ENCODE measurements at regions not wholly inside any gene's neighbourhood (a gene's known extent, or its start where the extent isn't known, plus 50 kb on each side); places are given as distances from the start of the nearest gene placed in this dataset.

DNA sequence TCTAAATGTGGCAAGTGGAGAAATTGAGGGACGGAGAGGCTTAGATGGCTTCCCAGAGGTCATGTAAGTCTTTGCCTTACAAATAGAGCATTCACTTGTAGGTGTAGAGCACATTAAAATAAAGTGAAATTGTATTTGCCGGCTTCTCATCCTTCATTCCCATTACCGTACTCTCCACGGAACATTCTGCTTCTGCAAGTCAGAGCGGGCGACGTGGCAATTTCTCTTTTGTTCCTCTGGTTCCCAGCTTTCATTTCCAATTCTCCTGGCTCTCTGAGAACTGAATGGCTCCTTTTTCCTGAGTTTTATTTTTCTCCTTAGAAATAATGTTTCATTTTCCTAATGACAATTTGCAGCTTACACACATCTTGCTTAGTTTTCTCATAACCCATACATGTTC, 51.3 kb upstream of the PFKP start:
- no peak for DNase-seq (ENCODE audit: low read depth)

DNA sequence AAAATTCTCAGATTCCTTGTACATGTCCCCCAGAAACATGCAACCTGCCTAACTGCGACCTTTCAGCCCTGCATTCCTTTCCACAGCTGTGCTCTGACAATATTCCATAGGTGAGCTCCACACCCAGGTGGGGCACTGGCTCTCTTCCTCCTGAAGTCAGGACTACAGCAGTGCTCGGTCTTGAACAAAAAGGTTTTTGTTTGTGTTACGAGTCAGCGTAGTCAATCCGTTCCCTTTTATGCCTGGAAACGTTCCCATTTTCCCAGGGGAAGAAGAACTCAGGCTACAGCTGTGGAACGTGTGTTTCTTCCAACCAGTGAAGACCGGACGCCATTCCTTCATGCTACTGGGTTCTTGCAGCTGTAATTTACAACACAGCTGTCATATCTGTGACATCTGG, 52.4 kb upstream of the PFKP start:
- no peak for DNase-seq (ENCODE audit: low read depth)

DNA sequence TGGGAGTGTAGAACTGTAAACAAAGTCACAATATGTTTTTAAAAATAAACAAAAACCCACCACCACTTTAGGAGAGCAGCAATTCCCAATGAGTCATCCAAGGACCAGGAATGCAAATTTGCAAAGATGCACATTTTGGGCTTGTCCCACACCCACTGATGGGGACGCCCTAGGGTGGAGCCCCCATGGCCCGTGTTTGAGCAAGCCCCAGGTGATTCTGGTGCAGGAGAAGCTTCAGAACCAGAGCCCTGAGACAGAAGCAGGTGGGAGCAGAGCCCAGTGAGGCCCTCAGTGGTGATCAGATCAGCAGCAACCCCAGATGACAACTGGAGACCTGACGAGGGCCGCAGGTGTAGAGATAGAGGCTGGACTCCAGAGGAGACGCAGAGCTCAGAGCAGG, 55.1 kb upstream of the PFKP start:
- DNase-seq (ENCODE audit: low read depth), result no peak

DNA sequence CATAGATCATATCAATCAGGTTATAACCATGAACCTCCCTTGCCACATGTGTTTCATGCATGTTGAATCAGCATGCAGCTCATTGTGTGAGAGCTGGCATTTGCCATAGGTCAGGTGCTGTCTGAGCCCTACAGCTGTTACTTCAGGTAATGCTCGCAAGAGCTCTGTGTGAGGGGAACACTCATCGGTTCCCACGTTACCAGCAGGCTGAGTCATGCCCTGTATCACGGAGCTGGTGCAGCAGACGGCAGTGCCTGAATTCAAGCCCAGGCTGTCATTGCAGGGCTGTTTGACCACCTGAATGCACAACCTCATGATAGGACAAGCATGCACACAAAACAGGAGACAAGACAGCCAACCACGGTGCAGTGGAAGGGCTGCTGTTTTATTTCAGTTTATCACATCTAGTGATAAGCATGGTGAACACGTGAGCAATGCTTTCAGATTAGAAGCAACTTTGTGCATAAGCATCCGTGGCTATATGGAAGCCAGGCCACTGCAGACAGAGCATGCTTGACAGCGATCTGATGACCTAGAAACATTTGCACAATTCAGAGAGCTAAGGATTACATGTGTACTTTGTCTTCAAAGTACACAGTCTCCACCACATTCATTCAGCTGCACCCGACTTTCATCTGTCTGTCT, 56.4 kb upstream of the PFKP start:
- DNase-seq (ENCODE audit: low read depth), result no peak

DNA sequence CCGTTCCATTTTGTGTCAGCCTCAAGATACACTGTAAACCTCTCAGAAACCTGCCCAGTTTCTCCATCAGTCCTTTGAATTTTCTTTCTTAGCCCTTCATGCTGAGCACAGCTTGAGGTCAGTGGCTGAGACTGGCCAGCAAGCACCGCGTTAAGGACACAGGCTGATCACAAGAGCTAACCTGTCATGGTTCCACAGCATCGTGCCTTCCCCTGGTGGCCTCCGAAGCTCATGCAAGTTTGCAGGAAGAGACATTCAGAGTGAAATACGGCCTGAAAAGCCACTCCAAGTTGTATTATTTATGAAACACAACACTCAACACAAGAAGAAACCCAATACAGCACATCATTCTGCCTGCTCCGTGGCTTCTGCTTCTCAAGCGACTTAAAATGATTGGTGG, 57.0 kb upstream of the PFKP start:
- no peak for DNase-seq (ENCODE audit: low read depth)

DNA sequence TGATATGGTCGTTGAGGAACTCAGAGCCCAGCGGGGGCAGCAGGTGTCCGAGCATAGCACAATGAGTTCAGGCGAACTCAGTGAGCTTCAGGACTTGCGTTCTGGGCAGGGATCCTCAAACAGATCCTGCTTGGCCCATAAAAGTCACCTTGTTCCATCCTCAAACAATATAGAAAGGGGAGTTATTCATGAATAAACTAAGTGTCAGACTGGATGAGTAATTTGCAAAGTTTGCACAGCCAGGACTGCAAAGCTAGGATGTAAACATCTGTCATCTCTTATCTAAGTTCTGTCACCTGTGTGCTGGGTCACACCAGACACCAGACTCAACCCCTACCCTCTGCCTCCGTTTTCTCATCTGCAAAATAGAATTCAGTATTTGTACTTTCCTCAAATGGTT, 58.0 kb upstream of the PFKP start:
- DNase-seq (ENCODE audit: low read depth), result no peak

DNA sequence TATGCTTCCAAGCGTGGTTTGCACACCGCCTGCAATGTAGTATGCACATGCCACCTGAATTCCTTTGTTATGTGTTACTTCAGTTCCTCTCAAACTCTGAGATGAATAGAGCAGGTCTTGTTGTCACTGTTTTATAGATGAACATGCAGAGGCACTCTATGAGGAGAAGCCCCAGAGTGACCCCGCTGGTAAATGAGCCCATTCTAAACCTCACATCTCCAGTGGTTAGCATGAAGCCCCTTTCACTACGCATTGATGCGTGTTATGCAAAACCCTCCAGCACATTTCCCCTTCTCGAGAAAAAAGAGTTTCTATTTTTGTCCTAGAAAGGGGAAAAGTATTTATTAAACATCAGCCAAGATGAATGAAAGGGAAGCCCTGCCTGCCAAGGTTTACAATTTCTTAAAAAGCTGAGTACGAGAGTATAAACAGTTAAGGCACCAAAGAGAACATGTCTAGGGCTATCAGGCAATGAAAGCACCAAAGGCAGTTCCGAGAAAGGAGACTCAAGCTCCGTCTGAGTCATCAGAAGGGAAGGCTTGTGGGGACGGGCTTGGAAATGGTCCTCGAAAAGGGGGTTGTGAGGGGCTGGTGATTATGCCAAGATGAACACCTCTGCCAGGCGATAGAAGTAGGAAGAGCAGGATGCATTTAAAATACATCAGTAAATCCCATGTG, 58.7 kb upstream of the PFKP start:
- no peak for DNase-seq (ENCODE audit: low read depth)

DNA sequence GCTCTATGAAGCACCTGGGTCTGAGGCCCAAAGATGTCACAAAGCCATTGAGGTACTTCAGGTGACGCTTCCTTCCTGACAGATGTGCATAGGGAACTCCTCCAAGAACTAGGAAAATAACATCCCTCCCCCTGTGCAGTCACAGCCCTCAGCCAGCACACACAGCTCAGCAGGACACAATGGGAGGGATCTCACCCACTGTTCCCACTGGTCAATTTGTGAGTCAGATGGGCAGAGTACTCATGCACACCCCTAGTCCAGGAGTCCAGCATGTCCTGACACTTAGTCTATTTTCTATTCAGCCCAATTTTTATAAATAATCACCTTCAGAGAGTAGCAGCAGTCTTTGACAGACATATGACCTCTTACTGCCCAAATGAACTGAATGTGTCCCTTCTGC, 60.7 kb upstream of the PFKP start:
- DNase-seq (ENCODE audit: low read depth), result no peak

DNA sequence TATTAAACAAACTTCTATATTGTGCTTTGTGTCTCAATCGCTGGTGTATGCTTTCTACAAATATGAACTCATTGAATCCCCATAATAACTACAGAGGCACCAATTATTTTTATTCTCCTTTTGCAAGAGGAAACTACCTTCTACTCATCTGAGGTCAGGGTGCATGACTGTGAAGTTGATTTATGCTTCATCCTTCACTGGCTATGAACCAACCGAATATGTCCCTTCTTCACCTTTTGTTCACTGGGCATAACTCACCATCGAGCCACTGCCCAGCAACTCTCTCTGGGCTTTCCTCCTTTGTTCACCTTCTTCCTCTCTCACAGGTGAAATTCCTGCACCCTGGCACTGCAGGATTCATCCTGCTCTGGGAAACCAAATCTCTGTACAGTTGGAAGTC, 61.3 kb upstream of the PFKP start:
- DNase-seq (ENCODE audit: low read depth), result no peak

DNA sequence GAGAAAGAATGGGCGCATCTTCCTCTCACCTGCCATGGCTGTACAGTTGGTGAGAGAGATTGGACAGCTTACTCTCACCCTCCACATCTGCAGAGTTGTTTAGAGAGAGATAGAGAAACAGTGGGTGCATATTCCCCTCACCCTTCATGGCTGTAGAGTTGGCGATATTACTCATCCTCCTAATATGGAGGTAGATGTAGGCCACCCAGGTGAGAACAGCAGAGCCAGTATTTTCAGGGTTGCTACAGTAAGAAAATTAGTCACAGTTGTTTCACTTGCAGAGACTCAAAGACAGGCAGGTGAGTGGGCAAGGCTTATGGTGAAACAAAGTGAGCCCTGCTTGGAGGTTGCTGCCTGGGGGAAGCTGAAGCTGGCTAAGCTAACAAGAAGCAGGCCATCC, 65.0 kb upstream of the PFKP start:
- no peak for DNase-seq (ENCODE audit: low read depth)

DNA sequence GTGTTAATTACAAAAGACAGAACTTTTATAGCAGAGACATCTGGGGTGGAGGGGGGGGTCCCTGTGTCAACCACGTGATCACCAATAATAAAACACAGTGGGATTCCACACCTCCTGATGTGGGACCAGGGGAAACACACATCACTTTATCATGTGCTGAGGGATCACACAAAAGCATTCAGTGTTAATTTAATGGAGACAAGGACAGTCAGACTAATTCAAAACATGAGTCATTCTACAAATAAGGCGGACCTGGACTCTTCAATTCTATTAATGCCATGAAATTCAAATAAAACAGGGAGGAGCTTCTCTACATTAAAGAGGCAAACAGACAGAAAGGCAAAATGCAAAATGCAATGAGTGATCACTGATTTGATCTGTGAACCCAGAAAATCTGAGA, 67.3 kb upstream of the PFKP start:
- DNase-seq (ENCODE audit: low read depth), result no peak

DNA sequence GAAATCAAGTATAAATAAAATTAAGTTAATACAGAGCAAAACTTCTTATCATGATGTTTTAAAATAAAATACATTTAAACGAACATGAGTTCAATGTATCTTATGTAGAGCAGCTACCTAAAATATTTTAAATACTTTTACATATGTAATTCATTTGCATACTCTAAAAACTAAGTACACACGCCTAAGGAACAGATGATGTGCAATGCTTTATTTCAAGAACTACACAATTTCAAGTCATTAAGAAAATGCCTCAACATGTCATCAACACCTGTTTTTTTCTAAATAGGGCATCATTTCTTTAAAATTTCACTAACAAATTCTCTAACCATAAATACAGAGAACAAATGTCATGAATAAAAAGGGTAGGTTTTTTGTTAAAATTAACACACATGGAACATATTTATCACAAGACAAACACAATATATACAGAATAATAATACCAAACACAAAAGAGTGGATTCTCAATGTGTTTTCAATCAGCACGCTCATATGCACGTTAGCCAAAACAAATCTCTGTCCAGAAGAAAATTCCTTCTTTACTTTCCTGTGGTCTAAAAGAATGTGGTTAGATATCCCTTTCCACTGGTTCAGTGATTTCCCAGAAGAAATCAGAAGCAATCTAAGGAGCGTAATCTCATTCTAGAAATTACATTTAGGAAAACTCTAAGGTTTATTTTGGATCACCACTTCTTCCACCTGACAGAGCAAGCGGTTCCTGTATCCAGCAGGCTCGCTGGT, 73.0 kb upstream of the PFKP start:
- DNase-seq (ENCODE audit: low read depth), result no peak

DNA sequence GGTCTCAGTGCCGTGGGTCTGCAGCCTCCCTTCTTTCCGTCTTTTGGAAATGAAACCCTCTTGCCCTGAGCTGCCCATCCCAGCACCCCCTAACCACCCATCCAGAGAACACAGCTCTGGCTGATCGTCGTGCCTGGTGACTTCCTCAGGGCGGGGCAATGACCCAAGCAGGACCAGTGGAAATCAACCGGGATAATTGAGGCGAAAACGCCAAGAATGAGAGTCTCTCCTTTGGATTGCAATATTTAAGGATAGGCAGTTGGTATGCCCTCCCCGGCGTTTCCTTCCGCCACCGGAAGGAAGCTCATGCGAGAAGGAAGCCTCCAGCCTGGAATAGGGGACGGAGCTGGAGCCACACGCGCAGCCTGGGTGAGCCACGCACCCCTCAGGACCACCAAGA, 73.7 kb upstream of the PFKP start:
- no peak for DNase-seq (ENCODE audit: low read depth)

DNA sequence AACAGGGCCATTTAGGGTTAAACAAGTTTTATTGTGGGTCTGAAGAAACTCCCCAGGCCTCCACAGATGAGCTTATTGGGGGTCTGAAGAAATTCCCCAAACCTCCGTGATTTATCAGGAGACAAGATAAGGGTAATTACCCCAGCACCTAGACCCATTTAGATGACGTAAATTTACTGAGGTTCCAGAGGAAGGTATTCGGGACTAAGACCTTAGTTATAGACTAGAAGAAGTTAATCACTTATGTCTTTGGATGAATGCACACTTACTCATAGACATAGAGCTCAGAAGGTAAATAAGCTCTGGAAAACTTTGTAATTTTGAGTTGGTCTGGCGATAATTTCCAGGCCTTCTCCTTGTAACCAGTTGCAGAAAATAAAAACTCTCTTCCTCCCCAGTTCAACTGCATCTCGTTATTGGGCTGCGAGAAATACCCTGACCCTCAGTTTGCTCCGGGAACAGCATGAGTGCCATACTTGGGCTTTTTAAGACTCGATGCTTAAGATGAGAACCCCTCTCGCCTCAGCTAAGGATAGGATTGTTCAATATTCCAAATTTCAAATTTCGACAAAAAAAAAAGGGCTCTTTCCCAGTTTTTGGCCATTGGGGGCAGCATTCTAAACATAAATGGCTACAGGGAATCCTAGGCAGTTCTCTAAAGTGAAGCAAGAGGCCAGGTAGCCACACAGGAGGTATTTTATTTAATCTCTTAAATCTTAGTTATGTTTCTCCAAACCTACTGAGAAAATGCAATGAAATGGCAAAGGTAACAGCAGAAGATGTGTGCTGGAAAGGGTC, 74.7 kb upstream of the PFKP start:
- no peak for DNase-seq (ENCODE audit: low read depth)

DNA sequence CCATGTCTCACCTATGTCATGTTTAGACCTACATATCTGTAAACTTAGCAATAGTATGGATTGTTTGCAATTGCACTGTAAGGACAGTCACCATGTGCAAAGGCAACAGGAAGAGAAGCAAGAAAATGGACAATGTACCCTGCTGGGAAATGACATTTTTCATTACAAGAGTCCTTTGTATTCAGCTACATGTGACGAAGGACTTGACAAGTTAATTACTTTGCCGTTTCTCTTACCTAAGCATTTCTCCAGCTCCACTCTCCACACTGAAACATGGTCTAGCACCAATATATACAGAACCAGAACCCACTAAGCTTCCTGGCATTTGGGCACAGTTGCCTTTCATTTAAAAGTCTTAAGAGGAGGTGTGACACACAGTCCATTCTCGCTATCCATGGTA, 76.6 kb upstream of the PFKP start:
- DNase-seq (ENCODE audit: low read depth), result no peak

DNA sequence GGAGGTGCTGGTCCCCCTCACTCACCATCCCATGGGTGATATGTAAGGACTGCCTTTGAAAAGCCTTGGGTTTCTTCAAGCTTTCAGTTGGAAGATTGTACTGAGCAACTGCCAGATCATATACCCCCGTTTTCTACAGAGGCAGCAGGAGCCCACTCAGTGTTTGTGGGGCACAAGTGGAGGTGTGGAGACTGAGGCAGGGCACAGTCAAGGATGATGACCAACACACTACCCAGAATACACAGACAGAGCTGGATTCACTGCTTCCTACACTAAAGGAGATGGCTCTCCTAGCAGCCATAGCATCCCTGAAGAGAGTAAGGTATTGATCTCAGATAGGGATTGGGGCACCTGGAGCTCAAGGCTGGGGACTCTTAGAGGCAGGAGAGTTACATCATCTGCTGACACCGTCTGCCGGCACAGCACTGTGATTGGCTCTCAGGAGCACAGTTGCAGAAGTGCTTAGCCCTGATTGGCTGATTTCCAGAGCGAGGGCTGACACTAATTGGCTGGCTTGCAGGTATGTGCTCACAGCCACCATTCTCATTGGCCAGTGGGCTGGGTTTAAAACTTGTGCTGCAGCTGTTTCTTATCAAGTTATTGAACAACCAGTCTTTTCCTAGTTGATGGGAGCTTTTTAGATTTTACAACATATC, 77.9 kb upstream of the PFKP start:
- no peak for DNase-seq (ENCODE audit: low read depth)

DNA sequence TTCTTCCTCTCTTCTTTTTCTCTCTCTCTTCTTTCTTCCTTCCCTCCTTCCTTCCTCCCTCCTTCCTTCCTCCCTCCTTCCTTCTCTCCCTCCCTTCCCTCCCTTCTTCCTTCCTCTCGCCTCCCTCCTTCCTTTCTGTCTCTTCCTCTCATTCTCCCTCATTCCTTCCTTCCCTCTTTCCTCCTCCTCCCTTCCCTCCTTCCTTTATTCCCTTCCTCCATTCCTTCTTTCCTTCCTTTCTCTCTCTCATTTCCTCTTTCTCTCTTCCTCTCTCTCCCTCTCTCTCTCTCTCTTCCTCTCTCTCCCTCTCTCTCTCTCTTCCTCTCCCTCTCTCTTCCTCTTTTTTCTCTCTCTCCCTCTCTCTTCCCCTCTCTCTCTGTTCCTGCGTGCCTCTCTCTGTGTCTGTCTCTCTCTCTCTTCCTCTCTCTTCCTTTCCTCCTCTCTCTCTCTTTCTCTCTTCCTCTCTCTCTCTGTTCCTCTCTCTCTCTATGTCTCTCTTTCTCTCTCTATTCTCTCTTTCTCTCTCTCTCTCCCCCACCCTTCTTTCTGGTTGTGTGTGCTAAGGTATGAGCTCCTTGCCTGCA, 80.1 kb upstream of the PFKP start:
- DNase-seq (ENCODE audit: low read depth), result no peak

DNA sequence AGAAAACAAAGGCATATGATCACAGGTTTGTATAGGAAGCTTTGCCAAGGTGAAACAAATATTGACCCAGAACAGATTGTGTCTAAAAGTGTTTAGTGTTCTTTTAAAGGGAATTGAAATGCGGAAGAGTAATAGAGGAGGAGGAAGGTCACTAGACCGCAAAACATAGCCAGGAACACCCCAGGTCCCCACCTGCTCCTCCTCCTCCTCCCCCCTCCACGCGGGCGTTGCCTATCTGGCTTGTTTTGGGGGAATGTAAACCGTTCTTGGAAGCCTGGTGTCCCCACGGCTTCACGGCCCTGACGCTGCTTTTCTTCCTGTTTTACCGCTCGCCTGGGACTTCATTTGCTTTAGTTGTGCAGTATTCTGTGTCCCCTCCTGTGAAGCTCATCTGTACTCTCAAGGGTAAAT, 81.0 kb upstream of the PFKP start:
- DNase-seq (ENCODE audit: low read depth), result no peak

DNA sequence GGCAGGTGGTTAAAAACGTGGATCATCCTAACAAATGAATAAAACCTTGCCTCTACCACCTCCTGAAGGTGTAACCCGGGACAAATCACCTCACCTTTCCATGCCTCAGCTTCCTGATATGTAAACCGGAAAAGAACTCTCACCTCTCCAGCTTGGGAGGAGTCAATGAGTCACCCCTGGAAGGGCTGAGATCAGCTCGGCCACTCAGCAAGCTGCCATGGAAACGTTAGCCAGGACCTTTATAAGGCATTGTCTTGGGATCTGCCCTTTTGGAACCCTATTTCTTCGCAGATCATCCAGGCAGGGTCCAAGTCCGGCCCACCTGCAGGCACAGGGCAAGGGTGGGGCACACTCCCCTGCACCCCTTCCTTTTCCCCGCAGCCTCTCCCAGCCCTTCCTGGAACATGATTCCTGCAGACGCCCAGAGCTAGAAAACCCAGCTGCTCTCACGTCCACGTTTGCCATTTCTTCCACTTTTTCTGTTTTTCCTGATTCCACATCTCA, 81.6 kb upstream of the PFKP start:
- no peak for DNase-seq (ENCODE audit: low read depth)

DNA sequence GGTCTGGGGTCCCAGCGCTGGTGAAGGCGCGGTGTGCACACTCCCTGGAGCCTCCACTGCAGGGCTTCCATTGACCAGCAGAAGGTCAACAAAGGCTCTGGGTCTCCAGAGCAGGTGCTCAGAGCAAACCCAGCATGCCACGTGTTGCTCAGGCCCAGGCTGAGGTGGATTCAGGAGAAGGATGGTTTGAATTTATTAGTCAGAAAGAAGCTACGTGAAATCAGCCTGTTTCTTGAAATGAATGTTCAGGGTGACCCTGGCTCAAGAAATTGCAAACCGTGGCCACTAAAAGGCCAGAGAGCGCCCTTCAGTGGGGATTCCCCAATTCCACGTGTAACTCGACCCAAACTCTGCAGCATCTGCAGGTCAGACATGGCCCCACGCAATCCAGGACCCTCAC, 82.7 kb upstream of the PFKP start:
- DNase-seq (ENCODE audit: low read depth), result no peak

DNA sequence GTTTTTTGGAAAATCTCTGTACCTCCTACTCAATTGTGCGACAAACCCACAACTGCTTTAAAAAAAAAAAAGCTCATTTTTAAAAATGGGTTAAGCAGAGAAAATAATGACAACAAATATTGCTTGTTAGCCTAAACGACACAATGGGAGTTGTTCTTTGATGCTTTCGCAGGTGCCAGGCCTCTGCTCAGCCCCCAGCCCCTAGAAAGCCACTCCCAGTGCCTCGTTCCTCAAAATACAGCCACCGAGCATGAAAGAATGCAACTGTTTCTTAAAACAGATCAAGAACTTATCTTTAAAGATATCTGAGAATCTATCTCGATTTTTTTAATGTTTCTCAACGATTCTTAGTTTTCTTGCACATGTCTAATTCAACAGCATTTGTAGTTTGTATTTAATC, 85.2 kb upstream of the PFKP start:
- DNase-seq (ENCODE audit: low read depth), result no peak

DNA sequence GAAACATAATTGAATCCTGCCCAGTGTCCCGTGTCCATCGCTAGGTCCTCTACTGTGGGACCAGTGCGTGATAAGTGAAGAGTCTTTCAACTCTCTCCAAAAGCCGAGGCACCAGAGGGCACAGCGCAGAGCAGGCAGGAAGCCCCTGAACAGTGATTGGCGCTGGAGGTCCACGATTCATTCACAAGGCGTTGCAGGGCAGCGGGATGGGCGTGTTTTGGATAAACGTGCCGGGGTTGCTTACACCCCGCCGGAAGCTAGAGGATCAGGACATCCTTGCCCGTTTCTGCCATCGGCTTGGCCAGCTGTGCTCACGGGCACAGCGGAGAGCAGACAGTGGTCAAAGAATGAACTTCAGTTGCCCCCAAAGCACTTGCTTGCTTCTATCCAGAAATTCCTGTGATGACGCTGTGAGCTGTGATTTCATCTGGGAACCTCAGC, 86.0 kb upstream of the PFKP start:
- DNase-seq (ENCODE audit: low read depth), result no peak

Measured in stromal cell of bone marrow (primary cell).